ENCODE measurements at regions not wholly inside any gene's neighbourhood (a gene's known extent, or its start where the extent isn't known, plus 50 kb on each side); places are given as distances from the start of the nearest gene placed in this dataset.

DNA sequence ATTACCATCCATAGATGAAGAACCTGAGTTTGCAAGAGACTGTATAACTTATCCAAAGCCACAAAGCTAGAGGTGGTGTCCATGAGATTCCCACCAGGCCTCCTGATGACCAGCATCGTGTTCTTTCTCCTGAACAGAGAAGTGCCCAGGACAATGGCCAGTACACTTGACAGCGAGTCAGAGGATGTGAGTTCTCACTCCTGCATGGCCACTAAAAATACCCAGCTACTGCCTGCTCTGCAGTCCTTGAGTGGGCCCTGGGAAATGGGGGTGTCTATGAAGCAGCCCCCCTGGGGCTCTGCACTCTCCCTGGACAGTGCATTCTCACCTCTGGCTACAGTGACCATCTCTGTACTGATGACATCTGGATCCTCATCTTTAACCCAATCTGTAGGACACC is 201.2 kb downstream of the RPLP1 start:
- intact Hi-C loops (cut with DNase I; ENCODE audit: low total_unique reads) = loop anchor here (10.0 kb wide), 1 partner anchor 61 kb away; no protein-coding TSS in a partner anchor
- no peaks in the 10 kb centered on the region for H3K36me3 ChIP-seq
- H3K4me1 ChIP-seq = no peaks in the 10 kb centered on the region
- peak in 1 of 2 donors; percentile 33 for DNase-seq (ENCODE audit: low spot score in 2 of 2)
- H3K27ac ChIP-seq = no peak overlapping the region
- H3K9me3 ChIP-seq = no peaks in the 10 kb centered on the region
- no peaks in the 10 kb centered on the region for H3K27me3 ChIP-seq
- no peak overlapping the region for H3K4me3 ChIP-seq
- TF ChIP-seq POLR2AphosphoS5 (IDR thresholded peaks at IDR 0.05) (no peak), POLR2A (IDR thresholded peaks at IDR 0.05) (no peak), CTCF (IDR thresholded peaks at IDR 0.05) (no peak)

DNA sequence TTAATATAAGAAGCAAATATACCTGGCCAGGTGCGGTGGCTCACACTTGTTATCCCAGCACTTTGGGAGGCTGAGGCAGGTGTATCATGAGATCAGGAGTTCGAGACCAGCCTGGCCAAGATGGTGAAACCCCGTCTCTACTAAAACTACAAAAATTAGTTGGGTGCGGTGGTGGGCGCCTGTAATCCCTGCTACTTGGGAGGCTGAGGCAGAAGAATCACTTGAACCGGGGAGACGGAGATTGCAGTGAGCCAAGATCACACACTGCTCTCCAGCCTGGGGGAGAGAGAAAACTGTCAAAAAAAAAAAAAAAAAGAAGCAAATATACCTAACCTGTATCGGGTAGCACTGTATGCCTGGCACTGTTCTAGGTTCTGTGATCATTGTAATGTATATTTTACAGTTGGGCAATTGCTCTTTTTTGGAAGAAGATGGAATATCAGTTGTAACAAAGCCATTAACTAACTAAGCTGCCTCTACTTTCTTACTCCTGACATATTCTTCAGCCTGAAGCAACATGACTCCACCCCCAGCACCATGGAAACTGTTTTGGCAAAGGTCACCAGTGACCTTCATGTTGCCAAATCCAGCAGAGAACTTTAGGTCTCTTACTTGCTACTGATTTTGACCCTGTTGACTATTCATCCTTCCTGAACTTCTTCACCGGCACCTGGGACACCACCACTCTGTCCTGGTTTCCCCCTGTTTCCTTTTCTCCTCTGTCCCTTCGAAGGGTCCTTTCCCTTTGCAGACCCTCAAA is 203.8 kb downstream of the RPLP1 start:
- TF ChIP-seq POLR2A (IDR thresholded peaks at IDR 0.05) (no peak), CTCF (IDR thresholded peaks at IDR 0.05) (no peak), POLR2AphosphoS5 (IDR thresholded peaks at IDR 0.05) (no peak)
- no peak overlapping the region for H3K27ac ChIP-seq
- intact Hi-C loops (cut with DNase I; ENCODE audit: low total_unique reads) = loop anchor here (10.0 kb wide), 1 partner anchor 58 kb away; no protein-coding TSS in a partner anchor
- H3K4me1 ChIP-seq = no peaks in the 10 kb centered on the region
- H3K9me3 ChIP-seq = no peaks in the 10 kb centered on the region
- no peaks in the 10 kb centered on the region for H3K36me3 ChIP-seq
- H3K27me3 ChIP-seq = no peaks in the 10 kb centered on the region
- no peak for DNase-seq (ENCODE audit: low spot score in 2 of 2)
- H3K4me3 ChIP-seq = no peak overlapping the region

GRCh38 chr15:69657626-69658025 is 205.0 kb downstream of the RPLP1 start:
- Histone ChIP-seq H3K36me3 (no peaks in the 10 kb centered on the region), H3K27ac (no peak overlapping the region), H3K4me1 (no peaks in the 10 kb centered on the region), H3K9me3 (no peaks in the 10 kb centered on the region), H3K4me3 (no peak overlapping the region), H3K27me3 (no peaks in the 10 kb centered on the region)
- intact Hi-C loops (cut with DNase I; ENCODE audit: low total_unique reads) = loop anchor here (10.0 kb wide), 1 partner anchor 57 kb away; no protein-coding TSS in a partner anchor
- DNase-seq (ENCODE audit: low spot score in 2 of 2) = no peak
- TF ChIP-seq CTCF (IDR thresholded peaks at IDR 0.05) = no peak
- no peak for TF ChIP-seq POLR2AphosphoS5 (IDR thresholded peaks at IDR 0.05)
- TF ChIP-seq POLR2A (IDR thresholded peaks at IDR 0.05) = no peak

GRCh38 chr15:69658411-69658945 is 205.9 kb downstream of the RPLP1 start:
- H3K27me3 ChIP-seq = no peaks in the 10 kb centered on the region
- no peak overlapping the region for H3K4me3 ChIP-seq
- intact Hi-C loops (cut with DNase I; ENCODE audit: low total_unique reads) = loop anchor here (10.0 kb wide), 1 partner anchor 56 kb away; no protein-coding TSS in a partner anchor
- TF ChIP-seq POLR2A (IDR thresholded peaks at IDR 0.05) (no peak), CTCF (IDR thresholded peaks at IDR 0.05) (no peak), POLR2AphosphoS5 (IDR thresholded peaks at IDR 0.05) (no peak)
- H3K36me3 ChIP-seq = no peaks in the 10 kb centered on the region
- no peak for DNase-seq (ENCODE audit: low spot score in 2 of 2)
- no peaks in the 10 kb centered on the region for H3K9me3 ChIP-seq
- H3K4me1 ChIP-seq = no peaks in the 10 kb centered on the region
- H3K27ac ChIP-seq = no peak overlapping the region

- Histone ChIP-seq H3K27ac (no peak overlapping the region), H3K4me3 (no peak overlapping the region), H3K4me1 (no peaks in the 10 kb centered on the region), H3K9me3 (no peaks in the 10 kb centered on the region), H3K36me3 (no peaks in the 10 kb centered on the region), H3K27me3 (no peaks in the 10 kb centered on the region)
- intact Hi-C loops (cut with DNase I; ENCODE audit: low total_unique reads) = loop anchor here (10.0 kb wide), 1 partner anchor 55 kb away; no protein-coding TSS in a partner anchor
- TF ChIP-seq POLR2AphosphoS5 (IDR thresholded peaks at IDR 0.05) (no peak), CTCF (IDR thresholded peaks at IDR 0.05) (no peak), POLR2A (IDR thresholded peaks at IDR 0.05) (no peak)
- DNase-seq (ENCODE audit: low spot score in 2 of 2) = no peak
Observed at GRCh38 chr15:69659454-69660050, 206.9 kb downstream of the RPLP1 start.
